Keratinocyte (primary cell): ENCODE measurements at regions not wholly inside any gene's neighbourhood (a gene's known extent, or its start where the extent isn't known, plus 50 kb on each side); places are given as distances from the start of the nearest gene placed in this dataset.

ENCODE experiments used
- DNase-seq: peaks from one replicate; pipeline ENCODE4 v3.0.0-alpha.2; 2011; ENCODE audit warnings: low read depth, missing footprints, low spot score
- FAIRE-seq: peaks from 2 replicates; lab custom pipeline; 2011; peaks lifted over from hg19 to GRCh38; lab: Jason Lieb, UNC
- H2AFZ ChIP-seq: 2 replicates; pipeline ENCODE4 v1.6.0; 2012; ENCODE audit warnings: low read length, control low read depth, inconsistent platforms; ENCODE audit not compliant: control insufficient read depth
- H3K27ac ChIP-seq: 2 replicates; pipeline ENCODE4 v1.5.1; 2011; ENCODE audit warnings: low read length; ENCODE audit not compliant: control insufficient read depth, insufficient read depth
- H3K27me3 ChIP-seq: 3 replicates; pipeline ENCODE4 v1.6.0; 2011; ENCODE audit warnings: low read length; ENCODE audit not compliant: control insufficient read depth, insufficient read depth; ENCODE audit errors: extremely low read depth
- H3K36me3 ChIP-seq, 2 experiments: 2 replicates in 1 of 2; 3 replicates in 1 of 2; pipeline ENCODE4 v1.5.1; 2011; ENCODE audit warnings: low read length in 2 of 2, mild to moderate bottlenecking in 1 of 2; ENCODE audit not compliant: control insufficient read depth in 2 of 2, insufficient read depth in 2 of 2; ENCODE audit errors: extremely low read depth in 1 of 2
- H3K4me1 ChIP-seq: 3 replicates; pipeline ENCODE4 v1.5.1; 2011; ENCODE audit warnings: low read length; ENCODE audit not compliant: control insufficient read depth, insufficient read depth; ENCODE audit errors: extremely low read depth
- H3K4me2 ChIP-seq: 3 replicates; pipeline ENCODE4 v1.6.0; 2011; ENCODE audit warnings: low read depth, low read length; ENCODE audit not compliant: control insufficient read depth, insufficient read depth; ENCODE audit errors: extremely low read depth
- H3K4me3 ChIP-seq, 3 experiments: fragments of 200-600 bp in 1 of 3; sonication (generic) in 1 of 3; 2 replicates in 2 of 3; 3 replicates in 1 of 3; pipeline ENCODE4 v1.5.1; 2011 to 2016; ENCODE audit warnings: low read length in 3 of 3, mild to moderate bottlenecking in 3 of 3, control low read depth in 2 of 3, inconsistent platforms in 1 of 3, low read depth in 1 of 3, mixed read lengths in 1 of 3, mixed run types in 1 of 3, moderate library complexity in 1 of 3; ENCODE audit not compliant: control insufficient read depth in 2 of 3, insufficient read depth in 2 of 3; ENCODE audit errors: extremely low read depth in 1 of 3
- H3K79me2 ChIP-seq: 2 replicates; pipeline ENCODE4 v1.6.0; 2012; ENCODE audit warnings: low read length; ENCODE audit not compliant: control insufficient read depth, insufficient read depth
- H3K9ac ChIP-seq: 3 replicates; pipeline ENCODE4 v1.6.0; 2011; ENCODE audit warnings: low read length; ENCODE audit not compliant: control insufficient read depth, insufficient read depth; ENCODE audit errors: extremely low read depth
- H3K9me1 ChIP-seq: 3 replicates; pipeline ENCODE4 v1.6.0; 2011; ENCODE audit warnings: low read length; ENCODE audit not compliant: control insufficient read depth, insufficient read depth; ENCODE audit errors: extremely low read depth
- H3K9me3 ChIP-seq: 2 replicates; pipeline ENCODE4 v1.5.1; 2012; ENCODE audit warnings: low read depth, low read length; ENCODE audit not compliant: control insufficient read depth
- H4K20me1 ChIP-seq: 3 replicates; pipeline ENCODE4 v1.6.0; 2011; ENCODE audit warnings: low read length; ENCODE audit not compliant: control insufficient read depth, insufficient read depth; ENCODE audit errors: extremely low read depth
- CTCF ChIP-seq, 3 experiments: IDR thresholded peaks in 1 of 3; conservative IDR thresholded peaks in 1 of 3; optimal IDR thresholded peaks in 1 of 3; 2 replicates in 2 of 3; 3 replicates in 1 of 3; pipeline versions ENCODE3 to v1.5.1; 2011; ENCODE audit warnings: low read length in 3 of 3, mild to moderate bottlenecking in 3 of 3, moderate library complexity in 2 of 3, control low read depth in 1 of 3, inconsistent platforms in 1 of 3; ENCODE audit not compliant: insufficient read depth in 2 of 3; ENCODE audit errors: extremely low read depth in 1 of 3
- EZH2 ChIP-seq: IDR thresholded peaks from one replicate; pipeline ENCODE4 v1.6.1; 2012; ENCODE audit warnings: inconsistent platforms, mild to moderate bottlenecking, low read length, moderate library complexity
- dilution Hi-C: fragments of 300-500 bp; cut with MboI; formaldehyde crosslinking; loops from one replicate; pipeline ENCODE4 v1.7.0; 2020; ENCODE audit warnings: low sequenced_read_pairs; ENCODE audit not compliant: extremely low pct_ligation_motif_present

GRCh38 chr2:157077753-157078350 is 179.7 kb upstream of the GALNT5 start:
- H3K4me1 ChIP-seq = no peaks in the 10 kb centered on the region
- no peak for TF ChIP-seq EZH2
- H3K79me2 ChIP-seq = no peaks in the 10 kb centered on the region
- no peak for DNase-seq
- no peaks in the 10 kb centered on the region for H3K9me3 ChIP-seq
- H3K36me3 ChIP-seq = no peaks in the 10 kb centered on the region
- no peak overlapping the region for H3K9ac ChIP-seq
- H2AFZ ChIP-seq = no peak overlapping the region
- no peak overlapping the region for H3K4me2 ChIP-seq
- no peak overlapping the region for H3K27ac ChIP-seq
- H3K4me3 ChIP-seq = no peak overlapping the region
- H3K9me1 ChIP-seq = no peaks in the 10 kb centered on the region
- FAIRE-seq = no peak
- no peaks in the 10 kb centered on the region for H4K20me1 ChIP-seq
- dilution Hi-C loops = no loop called here
- no peaks in the 10 kb centered on the region for H3K27me3 ChIP-seq

GRCh38 chr2:157082950-157083349 is 174.6 kb upstream of the GALNT5 start:
- H3K4me3 ChIP-seq = no peak overlapping the region
- H3K4me2 ChIP-seq = no peak overlapping the region
- H3K79me2 ChIP-seq = no peaks in the 10 kb centered on the region
- H3K9me1 ChIP-seq = no peaks in the 10 kb centered on the region
- no peak overlapping the region for H3K9ac ChIP-seq
- FAIRE-seq (no peak), DNase-seq (no peak)
- H3K27me3 ChIP-seq = no peaks in the 10 kb centered on the region
- no peak overlapping the region for H2AFZ ChIP-seq
- no peak for TF ChIP-seq CTCF (optimal IDR thresholded peaks at IDR 0.05 in 1 of 3, IDR thresholded peaks at IDR 0.05 in 1 of 3, conservative IDR thresholded peaks at IDR 0.05 in 1 of 3; ENCODE audit: extremely low read depth in 1 of 3, insufficient read depth in 2 of 3, low read length in 3 of 3)
- no peak for TF ChIP-seq EZH2
- no peaks in the 10 kb centered on the region for H3K9me3 ChIP-seq
- no peak overlapping the region for H3K27ac ChIP-seq
- no peaks in the 10 kb centered on the region for H3K4me1 ChIP-seq
- dilution Hi-C loops = no loop called here
- H3K36me3 ChIP-seq = no peaks in the 10 kb centered on the region
- no peaks in the 10 kb centered on the region for H4K20me1 ChIP-seq

- Histone ChIP-seq H3K36me3 (no peaks in the 10 kb centered on the region), H3K9me1 (no peaks in the 10 kb centered on the region), H2AFZ (no peak overlapping the region), H3K27me3 (no peaks in the 10 kb centered on the region), H3K9ac (no peak overlapping the region), H3K4me3 (no peak overlapping the region), H4K20me1 (no peaks in the 10 kb centered on the region), H3K9me3 (no peaks in the 10 kb centered on the region), H3K79me2 (no peaks in the 10 kb centered on the region), H3K27ac (no peak overlapping the region), H3K4me2 (no peak overlapping the region), H3K4me1 (no peaks in the 10 kb centered on the region)
- dilution Hi-C loops = no loop called here
- no peak for DNase-seq
- FAIRE-seq = no peak
- TF ChIP-seq CTCF (optimal IDR thresholded peaks at IDR 0.05 in 1 of 3, IDR thresholded peaks at IDR 0.05 in 1 of 3, conservative IDR thresholded peaks at IDR 0.05 in 1 of 3; ENCODE audit: extremely low read depth in 1 of 3, insufficient read depth in 2 of 3, low read length in 3 of 3) = no peak
- TF ChIP-seq EZH2 = no peak
These were observed 172.0 kb upstream of the GALNT5 start for GRCh38 chr2:157085522-157085921.
